RPMI7951 (cell line): ENCODE measurements at regions not wholly inside any gene's neighbourhood (a gene's known extent, or its start where the extent isn't known, plus 50 kb on each side); places are given as distances from the start of the nearest gene placed in this dataset.

Source experiments
- DNase-seq: peaks from one replicate; pipeline ENCODE4 v3.0.0-alpha.2; 2012; ENCODE audit warnings: low read depth

DNA sequence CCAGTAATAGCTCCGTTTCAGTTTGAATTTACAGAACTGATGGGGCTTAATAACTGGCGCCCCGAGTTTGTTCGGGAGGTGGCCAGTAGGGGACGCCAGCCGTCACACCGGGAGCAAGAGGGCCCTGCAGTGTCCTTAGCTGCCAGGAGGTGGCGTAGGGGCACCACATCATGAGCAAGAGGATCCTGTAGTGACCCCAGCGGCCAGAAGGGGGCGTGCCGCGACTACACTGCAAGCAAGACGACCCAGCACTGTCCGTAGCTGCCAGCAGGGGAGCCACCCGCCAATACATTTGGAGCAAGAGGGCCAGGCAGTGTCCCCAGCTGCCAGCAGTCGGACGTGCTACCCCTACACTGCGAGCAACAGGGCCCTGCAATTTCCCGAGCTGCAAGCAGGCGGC, 663.7 kb upstream of the B3GAT1 start:
- DNase-seq = peak; percentile 17

DNA sequence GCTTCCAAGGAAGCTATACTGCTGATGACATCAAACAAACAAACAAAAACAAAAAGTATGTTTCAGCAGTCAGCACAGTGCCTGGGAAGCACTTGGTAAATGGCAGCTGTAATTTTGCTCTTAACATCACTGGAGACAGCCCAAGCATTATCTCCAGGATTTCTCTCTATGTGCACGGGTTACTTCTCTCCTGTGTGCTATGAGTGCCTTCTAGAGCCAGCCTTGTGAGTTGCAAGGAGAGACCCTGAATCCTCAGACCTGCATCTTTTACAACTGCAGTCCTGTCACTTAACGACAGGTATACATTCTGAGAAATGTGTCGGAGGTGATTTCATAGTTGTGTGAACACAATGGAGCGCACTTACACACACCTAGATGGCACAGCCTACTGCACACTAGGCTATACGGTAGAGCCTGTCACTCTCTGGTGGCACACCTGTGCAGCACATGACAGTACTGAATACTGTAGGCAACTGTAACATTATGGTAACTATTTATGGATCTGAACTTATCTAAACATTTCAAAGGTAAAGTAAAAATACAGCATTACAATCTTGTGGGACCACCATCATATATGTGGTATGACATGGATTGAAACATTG, 662.5 kb upstream of the B3GAT1 start:
- peak; percentile 20 for DNase-seq

DNA sequence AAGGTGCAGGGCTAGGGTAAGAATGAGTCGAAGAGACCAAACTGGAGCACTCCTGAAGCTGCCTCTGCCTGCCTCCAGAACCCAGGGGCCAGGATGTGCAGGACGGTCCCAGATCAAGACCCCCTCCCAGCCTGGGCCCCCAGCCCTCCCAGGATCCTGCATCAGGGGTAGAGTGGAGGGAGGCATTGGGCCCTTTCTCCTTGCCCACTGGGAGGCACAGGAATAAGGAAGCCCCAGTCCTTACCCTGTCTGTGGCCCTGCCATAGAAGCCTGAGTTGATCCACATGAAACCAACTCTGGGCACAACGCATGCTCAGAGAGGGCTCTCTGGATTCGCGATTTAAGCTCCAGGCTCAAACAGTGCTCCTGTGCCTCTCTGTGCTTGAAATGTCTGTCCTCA, 661.8 kb upstream of the B3GAT1 start:
- no peak for DNase-seq

DNA sequence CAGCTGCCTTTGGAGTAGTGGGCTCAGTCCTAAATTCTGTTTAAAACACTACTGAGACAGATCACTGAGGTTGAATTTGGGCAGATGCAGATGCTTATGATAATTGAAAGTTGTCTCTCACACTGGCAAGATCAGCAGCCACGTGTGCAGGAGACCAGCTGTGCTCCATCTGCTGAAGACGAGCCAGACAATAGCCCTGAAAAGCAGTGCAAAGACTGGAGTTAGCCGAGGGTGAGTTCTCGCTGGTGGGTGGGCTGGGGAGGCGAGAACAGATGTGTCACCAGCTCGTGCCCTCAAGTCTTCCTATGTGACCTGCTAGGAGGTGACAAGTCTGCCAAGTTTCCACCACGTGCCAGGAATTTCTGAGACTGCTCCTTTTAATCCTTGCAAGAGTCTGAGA, 661.3 kb upstream of the B3GAT1 start:
- DNase-seq = no peak

DNA sequence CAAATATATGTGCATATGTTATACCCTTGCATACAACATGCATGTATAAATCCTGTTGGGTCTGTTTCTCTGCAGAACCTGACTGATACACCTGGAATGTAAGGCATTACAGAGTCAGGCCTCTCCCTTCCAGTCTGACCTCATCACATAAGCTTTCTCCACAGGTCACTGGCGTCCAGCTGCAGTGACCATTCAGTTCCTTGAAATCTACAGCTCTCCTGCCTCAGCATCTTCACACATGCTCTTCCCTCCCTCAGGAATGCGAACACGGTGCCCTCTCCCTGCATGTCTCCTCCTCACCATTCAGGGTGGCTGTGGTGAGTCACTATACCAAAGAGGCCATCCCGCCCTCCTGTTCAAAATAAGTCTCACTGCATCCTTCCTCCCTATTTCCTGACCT, 657.8 kb upstream of the B3GAT1 start:
- no peak for DNase-seq

DNA sequence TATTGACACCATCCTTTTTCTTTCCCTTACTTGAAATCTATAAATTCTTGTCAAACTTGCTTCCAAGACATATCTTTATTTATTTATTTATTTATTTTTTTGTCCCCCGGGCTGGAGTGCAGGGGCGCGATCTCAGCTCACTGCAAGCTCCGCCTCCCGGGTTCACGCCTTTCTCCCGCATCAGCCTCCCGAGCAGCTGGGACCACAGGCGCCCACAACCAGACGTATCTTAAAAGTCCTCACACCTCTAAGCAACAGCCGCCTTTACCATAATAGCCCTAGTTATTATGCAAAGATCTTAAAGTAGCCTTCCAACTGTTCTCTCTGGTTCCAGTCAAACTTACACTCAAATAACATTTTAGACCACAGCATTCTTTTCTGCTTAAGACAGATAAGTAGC, 657.0 kb upstream of the B3GAT1 start:
- DNase-seq = no peak

DNA sequence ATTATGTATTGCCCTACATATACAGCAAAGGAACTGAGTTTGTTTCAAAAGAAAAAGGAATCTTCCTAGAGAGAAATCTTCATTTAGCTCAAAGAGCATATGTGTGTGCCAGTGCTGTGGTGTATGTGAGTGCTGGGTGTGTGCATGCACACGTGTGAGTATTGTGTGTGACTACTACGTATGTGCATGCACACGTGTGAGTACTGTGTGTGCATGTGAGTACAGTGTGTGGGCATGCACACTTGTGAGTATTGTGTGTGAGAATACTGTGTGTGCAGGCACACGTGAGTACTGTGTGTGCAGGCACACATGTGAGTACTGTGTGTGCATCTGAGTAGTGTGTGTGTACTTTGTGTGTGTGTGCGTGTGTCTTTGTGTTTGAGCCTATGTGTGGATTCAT, 651.0 kb upstream of the B3GAT1 start:
- no peak for DNase-seq

DNA sequence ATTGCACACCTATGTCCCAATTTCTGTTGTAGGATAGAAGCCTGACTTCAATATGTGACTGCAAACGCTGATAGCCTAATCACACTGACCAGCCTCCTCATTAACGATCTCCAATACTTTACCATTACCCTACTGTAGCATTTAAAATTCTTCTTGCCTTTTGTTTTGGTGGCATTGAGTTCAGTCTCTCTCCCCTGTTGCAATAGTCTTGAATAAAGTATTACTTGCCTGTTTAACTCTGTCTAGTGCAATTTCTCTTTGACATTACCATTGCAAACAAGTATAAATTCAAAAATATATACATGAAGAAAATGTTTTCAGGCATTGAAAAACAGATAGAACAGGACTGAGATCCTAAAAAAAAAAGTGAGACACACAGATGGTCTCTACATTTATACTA, 649.1 kb upstream of the B3GAT1 start:
- DNase-seq = no peak

DNA sequence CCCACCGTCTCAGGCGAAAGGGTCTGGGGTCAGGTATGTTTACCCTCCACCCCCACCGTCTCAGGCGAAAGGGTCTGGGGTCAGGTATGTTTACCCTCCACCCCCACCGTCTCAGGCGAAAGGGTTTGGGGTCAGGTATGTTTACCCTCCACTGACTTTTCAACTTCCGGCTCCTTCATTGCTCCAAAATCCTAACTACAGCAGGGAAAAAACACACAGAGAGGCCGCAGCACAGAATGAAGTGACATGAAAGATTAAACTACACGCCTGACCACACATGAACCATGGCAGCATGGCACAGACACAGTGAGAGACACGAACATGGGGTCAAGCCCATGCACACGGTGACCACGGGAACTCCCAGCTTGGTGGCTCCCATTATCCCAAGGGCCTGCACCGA, 634.9 kb upstream of the B3GAT1 start:
- DNase-seq = no peak

DNA sequence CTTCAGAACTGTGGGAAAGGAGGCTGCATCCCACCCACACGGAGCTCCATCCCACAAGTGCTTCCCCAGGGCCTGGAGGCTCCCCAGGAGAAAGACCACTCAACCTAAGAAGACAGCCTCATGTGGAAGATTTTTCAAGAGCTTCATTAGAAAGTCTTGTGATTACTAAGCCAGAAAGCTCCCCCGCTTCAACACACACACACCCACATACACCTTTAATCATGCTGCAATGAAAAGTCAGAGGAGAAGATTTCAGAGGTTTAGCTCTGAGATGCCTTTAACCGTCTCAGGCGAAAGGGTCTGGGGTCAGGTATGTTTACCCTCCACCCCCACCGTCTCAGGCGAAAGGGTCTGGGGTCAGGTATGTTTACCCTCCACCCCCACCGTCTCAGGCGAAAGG, 634.5 kb upstream of the B3GAT1 start:
- DNase-seq = no peak

DNA sequence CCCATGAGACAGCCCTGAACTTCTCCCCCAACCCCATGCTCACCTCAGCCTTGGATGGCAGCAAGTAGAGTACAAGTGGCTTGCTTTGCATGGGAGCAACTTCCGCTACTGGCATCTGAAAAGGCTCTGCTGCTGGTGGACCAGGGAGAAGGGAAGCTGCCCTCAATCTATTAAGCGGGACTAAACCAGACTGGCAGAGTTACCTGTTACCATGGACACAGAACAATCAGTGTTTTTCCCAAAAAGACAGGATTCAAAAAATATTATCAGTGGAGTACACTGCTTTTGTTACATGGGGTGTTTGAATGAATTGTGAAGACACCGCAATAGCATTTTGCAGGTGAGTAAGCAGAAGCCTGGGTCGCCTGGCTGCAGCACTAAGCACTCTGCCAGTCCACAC, 631.4 kb upstream of the B3GAT1 start:
- no peak for DNase-seq

DNA sequence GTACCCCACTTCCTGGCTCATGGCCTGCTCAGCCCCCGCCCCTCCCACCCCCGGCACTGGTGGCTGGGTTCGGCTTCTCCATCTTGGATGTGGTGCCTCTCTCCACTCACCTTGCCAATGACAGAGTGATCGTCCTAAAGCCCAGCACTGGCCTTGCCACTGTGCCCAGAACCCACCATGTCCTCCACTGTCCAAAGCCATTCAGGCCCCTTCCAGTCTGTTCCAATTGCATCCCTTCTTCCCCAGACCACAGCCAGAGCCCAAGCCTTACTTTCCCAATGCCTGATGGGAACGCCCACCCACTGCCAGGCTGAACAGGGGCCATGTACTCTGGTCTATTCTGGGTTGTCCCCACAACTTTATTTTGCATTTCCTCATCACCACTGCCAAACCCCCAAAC, 625.8 kb upstream of the B3GAT1 start:
- no peak for DNase-seq

DNA sequence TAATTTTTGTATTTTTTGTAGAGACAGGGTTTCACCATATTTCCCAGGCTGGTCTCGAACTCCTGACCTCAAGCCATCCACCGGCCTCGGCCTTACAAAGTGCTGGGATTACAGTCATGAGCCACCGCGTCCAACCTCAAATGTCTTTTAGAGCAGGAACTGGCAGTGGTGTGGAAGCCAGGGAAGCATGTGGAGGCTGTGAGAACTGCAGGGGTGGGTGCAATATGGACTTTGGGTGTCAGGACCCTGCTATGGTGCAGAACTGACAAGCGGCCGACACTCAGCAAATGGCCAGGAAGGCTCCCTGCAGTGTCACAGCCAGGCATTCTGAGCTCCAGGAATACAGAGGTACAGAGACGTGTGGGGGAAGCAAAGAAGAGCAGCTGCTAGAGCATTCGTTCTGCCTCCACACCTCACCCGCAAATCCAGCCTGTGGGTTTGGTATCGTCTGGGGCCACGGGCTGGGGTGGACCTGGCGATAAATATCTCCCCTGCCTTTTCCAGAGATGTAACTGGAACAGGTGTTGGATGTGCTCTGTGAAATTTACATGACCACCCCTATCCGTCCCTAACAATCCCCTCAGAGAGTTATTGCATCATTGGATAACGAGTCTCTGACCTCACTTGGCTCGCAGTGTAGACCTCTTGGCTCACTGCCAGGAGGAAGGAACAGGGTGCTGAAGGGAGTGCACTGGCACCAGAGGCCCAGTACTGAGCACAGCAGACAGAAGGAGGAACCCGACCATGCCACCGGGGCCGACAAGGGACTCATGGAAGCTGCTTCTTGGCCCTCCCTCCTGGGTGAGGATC, 624.7 kb upstream of the B3GAT1 start:
- no peak for DNase-seq

DNA sequence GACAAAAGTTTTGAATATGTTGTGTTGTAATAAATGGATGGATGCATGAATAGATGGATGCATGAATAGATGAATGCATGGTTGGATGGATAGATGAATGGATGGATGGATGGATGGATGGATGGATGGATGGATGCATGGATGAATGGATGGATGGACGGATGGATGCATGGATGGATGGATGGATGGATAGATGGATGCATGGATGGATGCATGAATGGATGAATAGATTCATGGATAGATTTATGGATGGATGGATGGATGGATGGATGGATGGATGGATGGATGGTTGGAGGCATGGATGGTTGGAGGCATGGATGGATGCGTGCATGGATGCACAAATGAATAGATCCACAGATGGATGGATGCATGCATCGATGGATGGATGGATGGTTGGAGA, 623.2 kb upstream of the B3GAT1 start:
- no peak for DNase-seq

DNA sequence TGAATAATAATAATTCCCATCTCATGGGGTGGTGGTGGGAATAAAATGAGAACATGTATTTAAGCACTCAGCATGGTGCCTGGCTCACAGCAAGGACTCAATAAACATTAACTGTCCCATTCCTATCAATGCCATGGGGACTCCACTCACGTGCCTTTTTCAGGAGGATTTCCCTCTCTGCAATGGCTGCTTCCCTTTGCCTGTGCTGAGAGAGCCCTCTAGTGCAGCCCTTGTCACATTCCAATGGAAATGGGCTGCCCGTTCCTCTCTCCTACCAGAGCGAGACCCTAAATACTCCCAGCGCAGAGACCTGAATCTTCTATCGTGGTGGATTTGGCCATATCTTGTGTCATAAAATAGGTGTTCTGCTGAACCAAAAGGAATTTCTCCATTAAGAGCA, 621.5 kb upstream of the B3GAT1 start:
- no peak for DNase-seq

DNA sequence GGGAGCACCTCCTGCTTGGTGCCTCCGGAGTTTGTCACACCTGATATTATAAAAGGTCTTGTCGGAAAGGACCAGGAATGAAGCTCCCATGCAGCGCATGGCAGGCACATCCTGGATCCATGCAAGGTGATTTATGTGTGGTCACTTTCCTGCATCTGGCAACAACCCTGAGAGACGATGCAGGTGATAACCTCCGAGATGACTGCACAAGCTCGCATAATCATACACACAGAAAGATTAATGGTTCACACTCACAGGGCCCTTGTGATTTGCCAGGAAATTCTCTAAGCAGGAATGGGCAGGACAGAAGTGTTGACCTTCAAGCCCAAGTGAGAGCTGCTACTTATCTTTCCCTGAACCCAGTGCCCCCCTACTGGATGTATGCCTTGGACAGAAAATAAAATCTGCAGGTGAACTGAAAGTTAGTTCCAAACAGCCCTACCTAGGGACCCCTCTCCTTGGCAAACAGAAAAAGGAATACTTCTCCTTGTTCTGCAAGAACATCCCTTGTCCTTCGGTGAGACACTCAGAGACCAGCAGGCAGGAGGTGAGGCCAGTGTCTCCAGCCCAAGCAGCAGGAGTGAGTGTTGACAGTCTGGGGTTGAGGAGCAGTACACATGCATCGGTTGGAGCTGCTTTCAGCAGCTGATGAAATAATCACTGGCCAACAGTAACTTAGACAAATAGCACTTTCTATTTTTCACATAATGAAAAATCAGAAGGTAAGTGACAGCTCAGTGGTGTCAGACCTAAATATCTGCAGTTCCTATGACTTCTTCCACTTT, 619.4 kb upstream of the B3GAT1 start:
- DNase-seq = no peak

DNA sequence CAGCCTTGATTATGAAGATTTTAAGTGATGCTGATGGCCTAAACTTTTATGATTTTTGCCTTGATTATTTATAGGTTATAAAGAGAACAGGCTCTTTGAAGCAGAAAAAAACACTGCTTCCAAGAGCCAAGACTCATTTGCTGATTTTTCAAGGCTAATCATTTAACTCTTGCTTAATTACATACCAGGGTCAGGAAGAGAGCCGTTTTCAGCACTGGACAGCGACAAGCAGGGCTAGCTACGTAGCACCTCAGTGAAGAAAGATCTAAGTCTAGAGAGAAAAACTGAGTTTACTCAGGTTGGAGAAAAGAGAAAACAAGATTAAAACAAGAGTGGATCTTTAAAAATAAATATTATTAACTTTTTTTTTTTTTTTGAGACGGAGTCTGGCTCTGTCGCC, 615.4 kb upstream of the B3GAT1 start:
- peak; percentile 23 for DNase-seq

DNA sequence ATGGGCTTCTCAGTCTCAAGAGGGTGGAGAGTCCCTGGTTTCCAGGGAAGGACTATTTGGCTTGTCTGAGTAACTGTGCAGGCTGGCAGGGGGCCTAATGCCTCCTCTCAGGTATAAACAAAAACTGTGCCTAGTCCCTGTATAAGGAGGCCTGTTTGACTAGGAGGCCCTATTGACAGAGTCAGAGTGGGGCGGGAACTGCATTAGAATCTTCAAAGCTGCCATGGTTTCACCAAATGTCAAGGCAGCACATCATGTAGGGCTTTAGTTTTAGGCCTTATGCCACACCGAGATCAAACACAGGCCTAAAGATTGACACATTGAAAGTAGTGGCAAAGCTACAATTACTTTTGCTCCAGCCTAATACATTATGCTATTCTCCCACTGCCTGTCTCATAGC, 611.5 kb upstream of the B3GAT1 start:
- no peak for DNase-seq

DNA sequence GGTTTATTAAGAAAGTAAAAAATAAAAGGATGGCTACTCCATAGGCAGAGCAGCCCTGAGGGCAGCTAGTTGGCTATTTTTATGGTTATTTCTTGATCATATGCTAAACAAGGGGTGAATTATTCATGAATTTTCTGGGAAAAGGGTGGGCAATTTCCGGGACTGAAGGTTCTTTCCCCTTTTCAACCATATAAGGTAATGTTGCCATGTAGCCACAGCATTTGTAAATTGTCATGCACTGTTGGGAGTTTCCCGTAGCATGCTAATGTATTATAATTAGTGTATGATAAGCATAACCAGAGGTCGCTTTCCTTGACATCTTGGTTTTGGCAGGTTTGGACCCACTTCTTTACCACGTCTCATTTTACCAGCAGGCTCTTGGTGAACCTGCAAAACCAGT, 610.4 kb upstream of the B3GAT1 start:
- DNase-seq = no peak

DNA sequence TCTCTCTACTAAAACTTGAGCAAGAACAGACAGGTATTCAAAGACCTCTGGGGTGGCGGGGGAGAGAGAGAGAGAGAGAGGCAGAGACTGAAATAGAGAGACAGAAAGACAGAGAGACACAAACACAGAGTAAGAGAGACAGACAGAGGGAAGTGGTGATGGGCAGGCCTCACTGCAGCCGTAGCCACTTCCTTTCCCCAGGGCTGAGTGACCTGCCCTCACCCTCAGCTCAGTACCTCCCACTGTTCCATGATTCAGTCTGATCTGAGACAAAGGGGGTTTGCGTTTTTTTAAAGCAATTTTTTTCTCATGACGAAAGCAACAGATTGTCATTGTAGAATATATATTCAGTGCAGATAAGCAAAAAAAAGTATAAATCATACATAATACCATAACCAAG, 607.9 kb upstream of the B3GAT1 start:
- no peak for DNase-seq

DNA sequence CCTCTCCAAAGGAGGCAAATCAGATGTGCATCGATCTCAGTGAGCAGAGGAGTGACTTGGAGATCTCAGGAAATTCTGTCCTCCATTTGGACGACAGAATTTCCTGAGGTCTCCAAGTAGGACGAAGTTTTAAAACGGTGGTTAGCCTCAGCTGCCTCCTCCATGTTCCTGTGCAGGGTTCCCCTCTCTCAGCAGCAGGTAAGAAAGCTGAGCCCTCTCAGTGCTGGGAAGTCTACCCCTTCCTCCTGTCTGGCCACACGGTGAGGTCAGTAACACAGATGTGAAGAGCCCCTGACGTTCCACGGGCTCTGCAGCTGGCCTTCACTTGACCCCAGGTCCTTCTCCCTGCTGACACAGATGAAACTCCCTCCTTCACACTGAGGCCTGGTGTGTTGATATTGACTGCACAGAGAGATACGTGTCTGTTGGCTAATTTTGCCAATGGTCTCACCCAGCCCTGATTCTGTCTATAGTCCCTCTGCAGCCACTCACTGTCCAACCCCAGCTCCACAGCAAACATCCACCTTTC, 607.4 kb upstream of the B3GAT1 start:
- DNase-seq = no peak

DNA sequence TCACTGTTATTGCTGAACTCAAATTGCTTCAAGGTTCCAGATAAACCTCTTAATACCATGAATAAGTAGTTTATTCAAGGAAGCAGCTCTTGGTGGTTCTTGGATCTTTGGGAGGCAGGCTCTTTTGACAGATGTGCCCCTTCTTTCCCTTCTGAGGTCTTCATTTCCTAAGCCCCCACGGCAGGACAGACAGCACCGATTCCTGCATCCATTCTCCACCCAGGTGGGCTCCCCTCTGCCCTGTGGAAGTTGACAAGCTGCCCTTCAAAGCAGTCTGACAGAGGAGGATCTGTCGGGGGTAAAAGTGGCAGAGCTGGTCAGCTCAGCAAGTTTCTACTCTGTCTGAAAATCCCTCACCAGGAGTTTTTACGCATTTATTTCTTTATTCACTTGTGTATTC, 605.3 kb upstream of the B3GAT1 start:
- no peak for DNase-seq

DNA sequence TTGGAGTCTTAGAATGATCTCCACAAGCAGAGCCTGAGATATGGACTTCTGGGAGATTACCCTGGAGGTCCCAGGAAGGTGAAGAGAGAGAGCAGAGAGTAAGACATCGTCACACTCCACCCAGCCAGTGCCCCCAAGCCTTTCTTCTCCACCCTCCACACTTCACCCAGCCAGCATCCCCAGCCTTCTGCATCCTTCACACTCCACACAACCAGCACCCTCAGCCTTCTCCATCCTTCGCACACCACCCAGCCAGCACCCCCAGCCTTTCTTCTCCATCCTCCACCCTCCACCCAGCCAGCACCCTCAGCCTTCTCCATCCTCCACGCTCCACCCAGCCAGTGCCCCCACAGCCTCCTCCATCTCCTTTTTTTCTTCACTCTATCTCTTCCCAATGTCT, 603.9 kb upstream of the B3GAT1 start:
- DNase-seq = no peak
